HFF-Myc (cell line): ENCODE measurements at regions not wholly inside any gene's neighbourhood (a gene's known extent, or its start where the extent isn't known, plus 50 kb on each side); places are given as distances from the start of the nearest gene placed in this dataset.
"Not testable (repeated sequence)": the region's sequence is repeated elsewhere in the genome, so short reads cannot be mapped to it uniquely, and the experiment has no call there.

ENCODE experiments used
- DNase-seq: peaks from one replicate; pipeline ENCODE4 v3.0.0-alpha.2; 2011; ENCODE audit warnings: low read depth; ENCODE audit errors: extremely low read depth
- H3K4me3 ChIP-seq: replicated peaks from 2 replicates; pipeline ENCODE4 v1.5.1; 2011; ENCODE audit warnings: low read depth, mild to moderate bottlenecking, control low read depth, low read length
- CTCF ChIP-seq: IDR thresholded peaks from 2 replicates; pipeline ENCODE4 v1.5.1; 2012; ENCODE audit warnings: mild to moderate bottlenecking, low read depth, low read length, control low read depth; ENCODE audit errors: missing control alignments

GRCh38 chr1:67540025-67540732 lies 110.0 kb upstream of the SERBP1 start:
- no peak overlapping the region for H3K4me3 ChIP-seq
- TF ChIP-seq CTCF, result no peak
- DNase-seq, result no peak

DNA sequence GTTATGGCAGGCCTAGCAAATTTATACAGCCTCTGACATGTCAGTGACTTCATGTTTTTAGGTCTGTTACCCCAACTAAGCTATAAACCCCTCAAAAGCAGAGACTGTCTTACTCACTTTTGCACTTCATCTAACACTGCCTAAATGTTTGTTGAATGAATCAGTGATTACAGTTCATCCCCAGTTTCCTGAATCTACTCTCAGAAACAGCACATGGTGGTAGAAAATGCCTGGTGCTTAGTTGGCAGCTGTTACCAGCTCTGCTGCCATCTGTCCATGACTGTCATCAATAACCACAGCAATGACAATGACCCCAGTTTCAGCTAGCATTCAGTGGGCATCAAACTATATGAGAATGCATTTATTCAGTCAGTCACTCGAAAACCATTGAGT lies 110.5 kb upstream of the SERBP1 start:
- no peak overlapping the region for H3K4me3 ChIP-seq
- TF ChIP-seq CTCF, result no peak
- no peak for DNase-seq

DNA sequence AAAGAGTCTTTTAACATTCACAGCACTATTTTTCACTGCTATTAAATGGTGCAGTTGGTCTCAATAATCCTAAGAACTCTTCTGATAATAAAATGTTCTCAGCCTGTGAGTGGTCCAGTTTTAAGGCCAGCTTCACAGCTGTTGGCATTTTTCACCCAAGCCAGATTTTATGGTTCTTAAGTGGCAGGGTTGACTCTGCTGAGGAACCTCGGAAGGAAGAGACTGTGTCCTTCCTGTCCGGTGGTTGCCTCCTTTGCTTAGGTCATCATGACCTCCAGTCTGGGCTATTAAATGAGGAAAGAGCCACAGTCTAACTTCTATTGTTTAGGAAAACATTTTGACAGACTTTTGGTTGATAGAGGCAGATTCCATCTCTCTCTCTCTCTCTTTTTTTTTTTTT lies 112.5 kb upstream of the SERBP1 start:
- H3K4me3 ChIP-seq, result no peak overlapping the region
- no peak for TF ChIP-seq CTCF
- DNase-seq, result no peak

DNA sequence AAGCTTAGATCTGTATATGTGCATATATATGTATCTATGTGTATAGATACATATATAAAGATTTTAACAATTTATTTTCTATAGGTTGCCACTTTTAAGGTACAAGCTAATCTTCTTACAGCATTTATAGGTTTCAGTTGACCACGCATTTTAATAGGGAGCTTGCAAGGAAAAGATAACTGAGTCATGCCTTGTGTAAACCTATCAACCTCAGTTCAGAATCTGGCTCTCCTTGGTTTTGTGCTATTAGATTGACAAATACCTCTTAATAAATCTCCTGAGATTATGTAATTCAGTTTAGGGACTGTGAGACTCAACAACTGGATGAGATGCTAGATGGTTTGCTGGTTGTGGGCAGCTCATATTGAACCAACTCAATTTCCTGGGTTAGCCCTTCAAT lies 114.7 kb upstream of the SERBP1 start:
- DNase-seq, result no peak
- no peak overlapping the region for H3K4me3 ChIP-seq
- no peak for TF ChIP-seq CTCF

- no peak overlapping the region for H3K4me3 ChIP-seq
- no peak for DNase-seq
- TF ChIP-seq CTCF, result no peak
These were observed 115.2 kb upstream of the SERBP1 start for GRCh38 chr1:67545364-67545763.

DNA sequence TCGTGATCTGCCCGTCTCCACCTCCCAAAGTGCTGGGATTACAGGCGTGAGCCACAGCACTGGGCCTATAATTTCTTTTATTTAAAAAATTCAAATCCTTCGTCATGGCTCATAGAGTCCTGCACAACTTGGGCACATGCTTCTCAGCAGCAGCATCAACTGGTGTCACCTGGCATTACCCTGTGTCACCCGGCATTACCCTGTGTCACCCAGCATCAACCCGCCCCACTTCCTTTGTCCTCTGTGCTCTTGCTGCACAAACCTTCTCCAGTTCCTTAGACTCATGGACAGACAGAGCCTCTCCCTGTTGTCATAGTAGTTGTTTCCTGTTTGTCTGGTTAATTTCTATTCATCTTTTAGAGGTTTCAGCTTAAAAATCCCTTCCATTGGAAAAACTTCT lies 121.2 kb upstream of the SERBP1 start:
- DNase-seq, result no peak
- no peak overlapping the region for H3K4me3 ChIP-seq
- no peak for TF ChIP-seq CTCF

DNA sequence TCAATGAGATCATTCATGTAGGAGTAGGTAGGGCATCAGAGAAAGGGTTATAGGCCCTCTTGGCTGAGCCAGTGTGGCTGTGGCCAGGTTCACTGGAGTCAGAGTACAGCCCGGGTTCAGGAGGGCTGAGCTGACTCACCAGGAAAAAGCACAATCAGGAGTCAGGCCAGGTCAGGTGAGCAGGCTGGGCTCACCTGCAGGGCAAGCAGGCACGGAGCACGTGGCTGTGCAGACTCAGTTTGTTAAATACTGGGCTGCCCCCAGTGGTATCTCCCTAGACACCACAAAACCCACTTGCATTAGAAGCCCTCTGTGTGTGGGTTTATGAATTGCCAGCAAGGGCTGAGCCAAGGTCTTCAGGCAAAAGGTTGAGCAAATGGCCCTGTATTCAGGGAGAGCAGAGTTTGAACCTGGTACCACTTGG lies 122.1 kb upstream of the SERBP1 start:
- DNase-seq, result no peak
- no peak for TF ChIP-seq CTCF
- H3K4me3 ChIP-seq, result no peak overlapping the region

DNA sequence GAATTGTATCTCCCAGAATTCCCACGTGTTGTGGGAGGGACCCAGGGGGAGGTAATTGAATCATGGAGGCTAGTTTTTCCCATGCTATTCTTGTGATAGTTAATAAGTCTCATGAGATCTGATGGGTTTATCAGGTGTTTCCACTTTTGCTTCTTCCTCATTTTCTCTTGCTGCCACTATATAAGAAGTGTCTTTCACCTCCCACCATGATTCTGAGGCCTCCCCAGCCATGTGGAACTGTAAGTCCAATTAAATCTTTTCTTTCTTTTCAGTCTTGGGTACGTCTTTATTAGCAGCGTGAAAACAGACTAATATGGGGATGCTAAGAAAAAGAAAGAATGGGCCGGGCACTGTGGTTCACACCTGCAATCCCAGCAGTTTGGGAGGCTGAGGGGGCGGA lies 124.0 kb upstream of the SERBP1 start:
- H3K4me3 ChIP-seq, DNase-seq: not testable (repeated sequence)
